ENCODE measurements at regions not wholly inside any gene's neighbourhood (a gene's known extent, or its start where the extent isn't known, plus 50 kb on each side); places are given as distances from the start of the nearest gene placed in this dataset.

GRCh38 chr15:69891606-69892005 is 206.1 kb downstream of the TLE3 start:
- no CpG with 5 or more reads among the region's 7 CpGs for WGBS, 2 experiments (ENCODE audit: extremely low coverage in 2 of 2, insufficient read length in 1 of 2)
- in situ Hi-C loops (cut with MboI; ENCODE audit: low sequenced_read_pairs) (no loop called here), intact Hi-C loops (cut with micrococcal nuclease) (no loop called here), dilution Hi-C loops (cut with HindIII; ENCODE audit: low sequenced_read_pairs, unreplicated experiment) (no loop called here)
- Histone ChIP-seq H3K4me3 (ENCODE audit: insufficient read depth, low read depth, low read length) (no peak overlapping the region), H3K56ac (ENCODE audit: extremely low read depth, insufficient read depth, low read length) (no peak overlapping the region), H3K23ac (ENCODE audit: low read depth, low read length) (no peak overlapping the region), H3K36me3 (ENCODE audit: control insufficient read depth, insufficient read depth, low read length) (no peaks in the 10 kb centered on the region), H2BK5ac (ENCODE audit: low read depth, low read length, poor library complexity, severe bottlenecking) (no peak overlapping the region), H3K9me1 (ENCODE audit: insufficient read depth, low read length) (no peaks in the 10 kb centered on the region), H4K5ac (ENCODE audit: low read depth, low read length) (no peak overlapping the region), H3K4me1 (ENCODE audit: control insufficient read depth, insufficient read depth, low read length) (no peaks in the 10 kb centered on the region), H2BK20ac (ENCODE audit: low read depth, low read length) (no peak overlapping the region), H3K27me3 (ENCODE audit: control insufficient read depth, insufficient read depth, low read length) (peaks cover 59% of the 10 kb centered on the region), H2AK5ac (ENCODE audit: low read depth, low read length) (no peak overlapping the region), H4K91ac (ENCODE audit: insufficient read depth, low read depth, low read length) (no peak overlapping the region), H4K20me1 (ENCODE audit: insufficient read depth, low read length) (no peaks in the 10 kb centered on the region), H3K9ac (ENCODE audit: low read depth, low read length) (no peak overlapping the region), H3K27ac (ENCODE audit: insufficient read depth, low read length) (no peak overlapping the region), H3K79me1 (ENCODE audit: low read depth in 1 of 2, low read length in 2 of 2) (no peaks in the 10 kb centered on the region), H2AK9ac (replicated peaks; ENCODE audit: low read depth, low read length, poor library complexity) (no peak overlapping the region), H3K4me2 (ENCODE audit: low read depth, low read length) (no peak overlapping the region), H3K18ac (ENCODE audit: low read depth, low read length) (no peak overlapping the region), H3K4ac (ENCODE audit: low read depth, low read length) (no peak overlapping the region), H2BK120ac (ENCODE audit: low read depth, low read length) (no peak overlapping the region), H3K9me3 (ENCODE audit: control insufficient read depth, insufficient read depth, low read length) (peaks cover 2% of the 10 kb centered on the region), H2BK15ac (ENCODE audit: low read depth, low read length) (no peak overlapping the region), H3K14ac (replicated peaks; ENCODE audit: low read depth, low read length) (no peak overlapping the region), H4K8ac (ENCODE audit: low read depth in 2 of 2, low read length in 2 of 2) (no peak overlapping the region), H2AFZ (replicated peaks; ENCODE audit: low read length, poor library complexity) (no peak overlapping the region)
- POLR2A ChIA-PET (ENCODE audit: unreplicated experiment), result no interaction called here
- no peak for DNase-seq
- no TSS peak for BruUV-seq (replicated peaks)
- CTCF ChIA-PET, result no interaction called here
- no peak for TF ChIP-seq RAD21 (IDR thresholded peaks at IDR 0.05; ENCODE audit: low read length)
- TF ChIP-seq POLR2A (IDR thresholded peaks at IDR 0.05; ENCODE audit: low read depth, low read length), result no peak
- no peak for ATAC-seq (ENCODE audit: low read depth)
